Thyroid gland (tissue), 4 donors: ENCODE measurements at regions not wholly inside any gene's neighbourhood (a gene's known extent, or its start where the extent isn't known, plus 50 kb on each side); places are given as distances from the start of the nearest gene placed in this dataset.

Experiments
- DNase-seq, 2 donors: peaks; one replicate each; pipeline ENCODE4 v3.0.0-alpha.2; 2019
- H3K27ac ChIP-seq, 3 donors: fragments of 200-600 bp; sonication (generic); 1 replicate in 2 of 3; 2 replicates in 1 of 3; pipeline ENCODE4 v1.5.1; 2016 to 2019; ENCODE audit warnings: mild to moderate bottlenecking in 1 of 3, moderate library complexity in 1 of 3
- H3K27me3 ChIP-seq: fragments of 200-600 bp; sonication (generic); one replicate; pipeline ENCODE4 v1.5.1; 2019
- H3K36me3 ChIP-seq, 2 donors: fragments of 200-600 bp; sonication (generic); one replicate each; pipeline ENCODE4 v1.5.1; 2016 to 2019
- H3K4me1 ChIP-seq, 2 donors: fragments of 200-600 bp; sonication (generic); one replicate each; pipeline ENCODE4 v1.5.1; 2017 to 2019
- H3K4me3 ChIP-seq, 3 donors: fragments of 200-600 bp; sonication (generic); replicated peaks in 1 of 3; 1 replicate in 2 of 3; 2 replicates in 1 of 3; pipeline ENCODE4 v1.5.1; 2016; ENCODE audit warnings: mild to moderate bottlenecking in 1 of 3
- H3K9me3 ChIP-seq: fragments of 200-600 bp; sonication (generic); one replicate; pipeline ENCODE4 v1.5.1; 2017
- CTCF ChIP-seq, 6 experiments: fragments of 200-600 bp in 3 of 6; fragments of 450-650 bp in 3 of 6; sonication (generic) in 3 of 6; IDR thresholded peaks; one replicate each; pipeline ENCODE4 v1.5.1; 2016 to 2019; ENCODE audit warnings: antibody characterized with exemption in 6 of 6, mild to moderate bottlenecking in 2 of 6, inconsistent platforms in 1 of 6, moderate library complexity in 1 of 6
- POLR2A ChIP-seq, 2 donors: fragments of 450-650 bp; IDR thresholded peaks; one replicate each; pipeline ENCODE4 v1.6.1; 2017; ENCODE audit warnings: antibody characterized with exemption in 2 of 2, mild to moderate bottlenecking in 2 of 2, moderate library complexity in 1 of 2
- WGBS, 2 donors: methylation state at CpG; one replicate each; pipeline ENCODE4 v1.1.5; 2017; 5-methylcytosine and 5-hydroxymethylcytosine counted together
- intact Hi-C: fragments of 100-400 bp; cut with DNase I; formaldehyde crosslinking; loops from one replicate; pipeline ENCODE4 v1.15.1; 2023

DNA sequence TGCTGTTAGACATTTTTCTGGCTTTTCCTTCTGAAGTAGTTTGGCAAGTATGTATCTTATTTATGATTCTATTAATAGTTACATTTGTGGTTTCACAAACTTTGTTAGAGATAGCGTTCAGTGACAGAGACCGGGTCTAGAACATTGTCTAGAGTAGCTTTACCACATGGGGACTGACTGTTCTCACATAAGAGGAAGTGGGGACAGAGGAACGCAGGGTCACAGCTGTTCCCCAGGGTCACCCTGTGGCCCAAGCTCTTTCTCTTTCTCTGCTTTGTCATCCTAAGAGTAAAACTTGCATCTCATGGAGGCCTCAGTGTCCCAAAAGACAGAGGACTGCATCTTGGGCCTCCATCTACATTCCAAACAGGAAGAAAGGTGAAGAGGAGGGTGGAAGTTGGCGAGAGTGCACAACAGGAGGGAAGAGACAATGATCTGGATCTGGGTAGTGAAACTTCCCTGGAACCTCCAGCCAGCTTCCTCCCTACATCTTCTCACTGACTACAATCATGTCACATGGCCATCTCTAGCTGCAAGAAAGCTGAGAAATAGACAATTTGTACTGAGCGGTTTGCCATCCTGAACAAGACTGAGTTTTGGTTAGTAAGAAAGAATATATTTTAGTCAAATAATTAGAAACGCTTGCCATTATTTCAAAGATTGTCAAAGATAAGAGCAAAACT is 645.8 kb upstream of the ARID1B start:
- H3K9me3 ChIP-seq: no peaks in the 10 kb centered on the region
- DNase-seq: no peak
- TF ChIP-seq POLR2A (IDR thresholded peaks at IDR 0.05) (no peak), CTCF (IDR thresholded peaks at IDR 0.05) (no peak)
- H3K27me3 ChIP-seq: no peaks in the 10 kb centered on the region
- H3K4me1 ChIP-seq: no peaks in the 10 kb centered on the region
- H3K36me3 ChIP-seq: no peaks in the 10 kb centered on the region
- no peak overlapping the region for H3K4me3 ChIP-seq
- no peak overlapping the region for H3K27ac ChIP-seq
- WGBS, 2 donors: 81 to 82% methylated on average over 6 of the region's 6 CpGs
- intact Hi-C loops: no loop called here

- Histone ChIP-seq H3K4me1 (no peaks in the 10 kb centered on the region), H3K9me3 (no peaks in the 10 kb centered on the region), H3K27me3 (no peaks in the 10 kb centered on the region), H3K27ac (no peak overlapping the region), H3K4me3 (no peak overlapping the region), H3K36me3 (no peaks in the 10 kb centered on the region)
- intact Hi-C loops: no loop called here
- WGBS, 2 donors: 55 to 58% methylated on average over 5 of the region's 5 CpGs
- no peak for TF ChIP-seq POLR2A (IDR thresholded peaks at IDR 0.05)
- no peak for DNase-seq
Measured at GRCh38 chr6:156126535-156126934, 650.6 kb upstream of the ARID1B start.

DNA sequence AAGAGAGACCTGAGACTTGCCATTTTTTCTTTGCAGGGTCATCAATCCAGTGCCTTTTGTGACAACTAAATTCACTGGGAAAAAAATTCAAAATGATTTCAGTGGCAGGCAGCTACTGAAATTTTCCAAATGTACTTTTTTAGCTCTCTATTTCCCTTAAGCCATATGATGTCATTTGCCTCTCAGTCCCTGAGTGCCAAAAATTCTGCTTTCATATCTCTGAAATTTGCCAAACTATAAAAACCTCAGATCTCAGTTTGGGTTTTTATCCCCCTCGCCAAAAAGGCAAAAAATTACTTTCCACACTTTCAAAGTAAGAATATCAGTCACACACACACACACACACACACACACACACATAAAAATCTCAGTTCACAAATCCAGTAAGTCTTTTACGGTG is 651.3 kb upstream of the ARID1B start:
- Histone ChIP-seq H3K4me3 (no peak overlapping the region), H3K27ac (no peak overlapping the region), H3K36me3 (no peaks in the 10 kb centered on the region), H3K9me3 (no peaks in the 10 kb centered on the region), H3K4me1 (no peaks in the 10 kb centered on the region), H3K27me3 (no peaks in the 10 kb centered on the region)
- intact Hi-C loops: no loop called here
- TF ChIP-seq POLR2A (IDR thresholded peaks at IDR 0.05): no peak
- no peak for TF ChIP-seq CTCF (IDR thresholded peaks at IDR 0.05)
- WGBS, 2 donors: 57 to 84% methylated on average over 2 of the region's 2 CpGs
- DNase-seq: no peak

DNA sequence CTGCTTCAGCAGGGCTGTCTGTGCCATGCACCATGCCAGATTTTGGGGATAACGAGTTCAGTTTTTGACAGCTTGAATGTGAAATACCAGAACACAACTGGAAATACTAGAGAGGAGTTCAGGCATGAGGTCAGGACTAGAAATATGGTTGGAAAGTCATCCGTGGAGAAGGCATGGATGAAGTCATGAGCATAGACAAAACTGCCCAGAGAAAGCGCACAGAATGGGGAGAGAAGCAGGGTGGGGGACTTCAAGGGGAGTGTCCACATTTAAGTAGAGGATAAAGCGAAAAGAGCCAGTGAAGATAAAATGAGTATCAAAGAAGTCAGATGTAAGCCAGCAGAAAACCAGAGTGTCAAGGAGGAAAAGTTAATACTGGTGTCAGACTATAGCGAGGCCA is 653.4 kb upstream of the ARID1B start:
- Histone ChIP-seq H3K27ac (no peak overlapping the region), H3K4me1 (no peaks in the 10 kb centered on the region), H3K4me3 (no peak overlapping the region), H3K36me3 (no peaks in the 10 kb centered on the region), H3K27me3 (no peaks in the 10 kb centered on the region), H3K9me3 (no peaks in the 10 kb centered on the region)
- TF ChIP-seq CTCF (IDR thresholded peaks at IDR 0.05) (no peak), POLR2A (IDR thresholded peaks at IDR 0.05) (no peak)
- WGBS, 2 donors: 93 to 95% methylated on average over 5 of the region's 5 CpGs
- no peak for DNase-seq
- intact Hi-C loops: no loop called here

- intact Hi-C loops: no loop called here
- Histone ChIP-seq H3K4me1 (no peaks in the 10 kb centered on the region), H3K9me3 (no peaks in the 10 kb centered on the region), H3K36me3 (no peaks in the 10 kb centered on the region), H3K27ac (no peak overlapping the region), H3K4me3 (no peak overlapping the region), H3K27me3 (no peaks in the 10 kb centered on the region)
- TF ChIP-seq CTCF (IDR thresholded peaks at IDR 0.05): no peak
- TF ChIP-seq POLR2A (IDR thresholded peaks at IDR 0.05): no peak
- DNase-seq: no peak
- 90 to 91% methylated on average over 6 of the region's 6 CpGs for WGBS, 2 donors
Measured at GRCh38 chr6:156121973-156122372, 655.2 kb upstream of the ARID1B start.
